ENCODE measurements at regions not wholly inside any gene's neighbourhood (a gene's known extent, or its start where the extent isn't known, plus 50 kb on each side); places are given as distances from the start of the nearest gene placed in this dataset.

GRCh38 chr16:79970087-79970486 lies 369.6 kb upstream of the MAF start:
- TF ChIP-seq, protein P1, sequence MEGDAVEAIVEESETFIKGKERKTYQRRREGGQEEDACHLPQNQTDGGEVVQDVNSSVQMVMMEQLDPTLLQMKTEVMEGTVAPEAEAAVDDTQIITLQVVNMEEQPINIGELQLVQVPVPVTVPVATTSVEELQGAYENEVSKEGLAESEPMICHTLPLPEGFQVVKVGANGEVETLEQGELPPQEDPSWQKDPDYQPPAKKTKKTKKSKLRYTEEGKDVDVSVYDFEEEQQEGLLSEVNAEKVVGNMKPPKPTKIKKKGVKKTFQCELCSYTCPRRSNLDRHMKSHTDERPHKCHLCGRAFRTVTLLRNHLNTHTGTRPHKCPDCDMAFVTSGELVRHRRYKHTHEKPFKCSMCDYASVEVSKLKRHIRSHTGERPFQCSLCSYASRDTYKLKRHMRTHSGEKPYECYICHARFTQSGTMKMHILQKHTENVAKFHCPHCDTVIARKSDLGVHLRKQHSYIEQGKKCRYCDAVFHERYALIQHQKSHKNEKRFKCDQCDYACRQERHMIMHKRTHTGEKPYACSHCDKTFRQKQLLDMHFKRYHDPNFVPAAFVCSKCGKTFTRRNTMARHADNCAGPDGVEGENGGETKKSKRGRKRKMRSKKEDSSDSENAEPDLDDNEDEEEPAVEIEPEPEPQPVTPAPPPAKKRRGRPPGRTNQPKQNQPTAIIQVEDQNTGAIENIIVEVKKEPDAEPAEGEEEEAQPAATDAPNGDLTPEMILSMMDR (IDR thresholded peaks at IDR 0.05): no peak
- TF ChIP-seq POLR2A (IDR thresholded peaks at IDR 0.05): no peak
